RWPE1 (cell line): ENCODE measurements at regions not wholly inside any gene's neighbourhood (a gene's known extent, or its start where the extent isn't known, plus 50 kb on each side); places are given as distances from the start of the nearest gene placed in this dataset.

Experiments used
- CTCF ChIA-PET: fragments of 350-600 bp; sonication (Branson Sonifier 250); formaldehyde crosslinking; extraction: SDS; loops from one replicate; lab custom pipeline; 2021; lab: Yijun Ruan, JAX
- POLR2A ChIA-PET: fragments of 400-600 bp; formaldehyde crosslinking; extraction: SDS; loops from one replicate; lab custom pipeline; 2020; ENCODE audit warnings: antibody characterized with exemption; ENCODE audit not compliant: low non-redundant PET; lab: Yijun Ruan, JAX
- DNase-seq: peaks from one replicate; pipeline ENCODE4 v3.0.0; 2012; ENCODE audit warnings: low spot score
- H3K27ac ChIP-seq: fragments of 450-650 bp; 2 replicates; pipeline ENCODE4 v1.5.1; 2017
- CTCF ChIP-seq: fragments of 450-650 bp; conservative IDR thresholded peaks from 2 replicates; pipeline ENCODE4 v1.5.1; 2017; ENCODE audit warnings: low read depth, mild to moderate bottlenecking

DNA sequence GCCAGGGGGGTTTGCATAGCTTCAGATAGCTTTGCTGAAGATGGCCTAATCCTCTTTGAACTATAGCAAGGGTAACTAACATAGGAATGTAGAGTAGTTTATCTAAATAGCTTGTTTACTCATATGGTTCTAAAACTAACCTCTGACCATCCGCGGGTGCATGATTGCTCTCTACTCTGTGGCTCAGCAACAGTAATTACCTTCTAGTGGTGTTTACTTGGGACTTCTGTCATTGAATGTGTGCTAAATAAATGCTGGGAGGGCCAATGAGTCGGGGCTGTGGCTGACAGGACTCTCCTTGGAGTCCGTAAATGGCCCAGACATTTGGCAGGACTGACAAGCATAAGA lies 1461.9 kb downstream of the UQCRFS1 start:
- CTCF ChIA-PET = interaction anchor here (0.6 kb wide), 2 partner anchors 11 to 1875 kb away, joined by 3 read pairs; no protein-coding TSS in a partner anchor
- no peak for DNase-seq

GRCh38 chr19:27750391-27751043 lies 1462.4 kb downstream of the UQCRFS1 start:
- no peak overlapping the region for H3K27ac ChIP-seq
- TF ChIP-seq CTCF = no peak
- ChIA-PET POLR2A (no interaction called here), CTCF (interaction anchor here (0.6 kb wide), 2 partner anchors 12 to 1875 kb away, joined by 3 read pairs; no protein-coding TSS in a partner anchor)
- no peak for DNase-seq

More for the DNA sequence above, 1461.9 kb downstream of the UQCRFS1 start:
- no peak for TF ChIP-seq CTCF
- POLR2A ChIA-PET = no interaction called here
- no peak overlapping the region for H3K27ac ChIP-seq

DNA sequence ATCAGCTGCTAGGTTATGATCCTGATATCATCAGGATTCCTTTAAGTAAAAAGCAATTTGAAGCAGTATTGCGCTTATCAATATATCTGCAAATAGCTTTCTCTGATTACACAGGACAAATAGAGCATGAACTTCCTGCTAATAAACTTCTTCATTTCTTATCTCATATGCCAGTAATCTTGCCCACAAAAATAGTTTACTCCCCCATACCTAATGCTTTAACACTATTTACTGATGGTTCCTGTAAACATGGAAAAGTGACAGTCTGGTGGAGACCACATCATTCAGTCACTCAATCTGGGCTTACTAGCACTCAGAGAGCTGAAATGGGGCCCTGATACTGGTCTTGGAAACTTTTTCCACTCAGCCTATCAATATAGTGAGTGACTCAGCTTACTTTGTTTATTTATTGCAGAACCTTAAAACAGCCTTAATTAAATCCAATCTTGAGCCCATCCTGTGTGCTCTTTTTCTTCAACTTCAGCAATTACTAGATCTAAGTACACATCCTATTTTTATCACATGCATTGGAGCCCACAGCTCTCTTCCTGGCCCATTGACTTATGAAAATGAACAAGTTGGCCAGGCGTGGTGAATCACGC lies 1464.3 kb downstream of the UQCRFS1 start:
- POLR2A ChIA-PET = no interaction called here
- CTCF ChIA-PET = interaction anchor here (0.6 kb wide), 1 partner anchor 576 kb away, joined by 3 read pairs; no protein-coding TSS in a partner anchor

DNA sequence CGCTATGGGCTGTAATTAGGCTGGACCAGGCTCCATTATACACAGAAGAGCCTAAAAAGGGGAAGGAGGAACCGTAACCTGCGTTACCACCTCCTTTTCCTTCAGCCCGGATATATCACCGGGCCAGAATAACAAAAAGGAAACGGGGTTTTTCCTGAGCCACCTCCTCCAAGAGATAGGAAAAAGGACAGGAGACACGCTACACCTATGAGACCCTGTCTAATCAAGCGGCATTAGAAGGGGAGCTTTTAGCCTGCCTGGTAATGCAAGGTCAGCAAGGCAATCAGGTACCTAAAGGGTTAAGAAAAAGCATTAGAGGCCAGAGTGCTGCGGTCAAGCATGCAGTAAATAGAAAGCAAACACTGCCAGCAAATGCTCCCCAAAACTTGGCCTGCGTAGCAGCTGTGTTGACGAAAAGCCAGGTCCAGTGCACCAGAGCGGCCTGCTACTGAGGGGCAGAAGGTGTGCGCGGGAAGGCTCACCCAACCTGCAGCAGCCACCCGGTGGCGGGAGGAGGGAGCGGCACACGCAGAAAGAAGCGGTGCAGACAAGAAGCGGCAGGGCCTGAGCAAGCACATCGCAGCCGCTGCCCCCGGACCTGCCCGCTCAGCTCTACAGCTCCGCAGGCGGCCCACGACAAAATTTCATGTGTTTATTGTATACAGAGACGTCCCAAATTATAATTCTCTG lies 1466.1 kb downstream of the UQCRFS1 start:
- CTCF ChIA-PET = no interaction called here
- POLR2A ChIA-PET = no interaction called here
- H3K27ac ChIP-seq = no peak overlapping the region
- DNase-seq = no peak
- TF ChIP-seq CTCF = no peak

More for the DNA sequence above, 1464.3 kb downstream of the UQCRFS1 start:
- DNase-seq = no peak
- no peak for TF ChIP-seq CTCF
- H3K27ac ChIP-seq = no peak overlapping the region

DNA sequence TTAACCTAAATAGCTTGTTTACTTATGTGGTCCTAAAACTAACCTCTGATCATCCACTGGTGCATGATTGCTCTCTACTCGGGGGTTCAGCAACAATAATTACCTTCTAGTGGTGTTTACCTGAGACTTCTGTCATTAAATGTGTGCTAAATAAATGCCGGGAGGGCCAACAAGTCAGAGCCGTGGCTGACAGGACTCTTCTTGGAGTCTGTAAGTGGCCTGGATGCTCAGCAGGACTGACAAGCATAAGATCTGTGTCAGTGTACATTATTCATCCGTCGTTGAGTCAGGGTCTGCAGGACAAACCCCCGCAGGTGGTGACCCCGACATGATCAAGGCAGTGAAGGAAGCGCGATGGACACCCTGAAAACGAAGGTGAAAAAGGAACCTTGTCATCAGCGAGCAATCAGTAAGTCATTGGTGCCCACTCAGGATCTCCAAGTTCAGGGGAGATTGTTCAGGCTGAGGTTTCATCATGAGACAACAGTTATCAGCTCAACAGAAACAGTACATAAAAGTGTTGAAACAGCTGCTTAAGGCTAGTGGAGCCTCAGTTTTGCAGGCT lies 1466.9 kb downstream of the UQCRFS1 start:
- no peak overlapping the region for H3K27ac ChIP-seq
- TF ChIP-seq CTCF = no peak
- POLR2A ChIA-PET = no interaction called here
- CTCF ChIA-PET = no interaction called here
- no peak for DNase-seq

DNA sequence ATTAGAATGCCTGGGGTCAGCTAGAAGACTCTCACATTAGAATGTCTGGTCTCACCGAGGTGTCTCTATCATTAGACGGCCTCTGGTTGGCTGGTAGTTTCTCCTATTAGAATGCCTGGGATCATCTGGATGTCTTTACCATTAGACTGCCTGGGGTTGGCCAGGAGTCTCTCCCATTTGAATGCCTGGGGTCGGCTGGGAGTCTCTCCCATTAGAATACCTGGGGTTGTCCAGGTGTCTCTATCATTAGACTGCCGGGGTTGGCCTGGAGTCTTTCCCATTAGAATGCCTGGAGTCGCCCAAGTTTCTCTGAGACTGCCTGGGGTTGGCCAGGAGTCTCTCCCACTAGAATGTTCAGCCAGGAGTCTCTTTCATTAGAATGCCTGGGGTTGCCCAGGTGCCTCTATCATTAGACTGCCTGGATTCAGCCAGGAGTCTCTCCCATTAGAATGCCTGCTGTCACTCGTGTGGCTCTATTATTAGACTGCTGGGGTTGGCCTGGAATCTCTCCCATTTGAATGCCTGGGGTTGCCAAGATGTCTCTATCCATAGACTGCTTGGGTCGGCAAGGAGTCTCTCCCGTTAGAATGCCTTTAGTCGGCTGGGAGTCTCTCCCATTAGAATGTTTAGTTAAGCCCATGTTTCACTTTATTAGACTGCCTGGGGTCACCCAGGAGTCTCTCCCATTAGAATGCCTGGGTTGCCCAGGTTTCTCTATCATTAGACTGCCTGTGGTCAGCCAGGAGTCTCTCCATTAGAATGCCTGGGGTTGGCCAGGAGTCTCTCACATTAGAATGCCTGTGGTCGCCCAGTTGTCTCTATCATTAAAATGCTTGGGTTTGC lies 1467.8 kb downstream of the UQCRFS1 start:
- DNase-seq = no peak
- no peak for TF ChIP-seq CTCF
- H3K27ac ChIP-seq = no peak overlapping the region
- CTCF ChIA-PET = interaction anchor here (0.7 kb wide), 1 partner anchor 1379 kb away, joined by 5 read pairs; no protein-coding TSS in a partner anchor
- POLR2A ChIA-PET = no interaction called here
